LNCaP clone FGC (cell line): ENCODE measurements at regions not wholly inside any gene's neighbourhood (a gene's known extent, or its start where the extent isn't known, plus 50 kb on each side); places are given as distances from the start of the nearest gene placed in this dataset.

ENCODE experiments used
- DNase-seq: peaks from one replicate; pipeline ENCODE4 v3.0.0-alpha.2; 2011; ENCODE audit warnings: low read depth
- H3K4me3 ChIP-seq: 2 replicates; pipeline ENCODE4 v1.5.1; 2011; ENCODE audit warnings: mild to moderate bottlenecking, low read depth, low read length, control low read depth
- TF ChIP-seq, protein P1 (sequence below): IDR thresholded peaks from 2 replicates; pipeline ENCODE4 v1.5.1; 2012; ENCODE audit warnings: mild to moderate bottlenecking; ENCODE audit not compliant: control insufficient read depth, insufficient read depth; ENCODE audit errors: extremely low read depth

DNA sequence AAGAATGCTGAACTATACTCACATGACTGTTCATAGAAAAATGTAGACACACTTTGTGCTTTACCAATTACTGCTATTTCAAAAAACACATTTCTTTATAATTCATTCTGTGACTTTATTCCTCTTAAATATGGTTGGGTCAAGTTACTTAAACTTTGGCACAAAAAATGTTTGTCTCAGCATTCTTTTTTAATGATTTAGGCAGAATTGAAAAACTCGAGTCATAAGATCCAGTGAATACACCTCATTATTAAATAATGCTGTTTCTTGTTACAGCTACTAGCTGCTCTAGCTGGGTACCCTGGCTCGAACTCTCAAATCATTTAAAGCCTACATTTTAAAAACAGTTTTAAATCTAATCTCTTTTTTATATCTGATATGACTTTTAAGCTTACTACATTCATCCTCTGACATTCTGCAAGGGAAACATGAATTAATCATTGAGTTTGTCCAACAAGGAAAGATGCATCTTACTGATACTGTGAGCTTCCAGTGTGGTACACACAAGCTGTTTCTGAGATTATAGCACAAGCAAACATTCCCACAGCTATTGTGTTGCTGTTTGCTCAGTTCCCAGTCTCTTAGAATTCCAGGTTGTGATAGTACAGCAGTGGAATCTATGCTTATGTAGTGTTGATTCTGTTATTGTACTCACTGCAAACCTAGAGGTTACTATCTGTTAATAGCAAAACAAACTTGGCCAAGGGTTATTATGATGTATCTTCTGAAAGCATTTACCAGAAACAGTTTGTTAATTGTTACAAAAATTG, 746.5 kb downstream of the USP25 start:
- no peak for DNase-seq
- TF ChIP-seq, protein P1, sequence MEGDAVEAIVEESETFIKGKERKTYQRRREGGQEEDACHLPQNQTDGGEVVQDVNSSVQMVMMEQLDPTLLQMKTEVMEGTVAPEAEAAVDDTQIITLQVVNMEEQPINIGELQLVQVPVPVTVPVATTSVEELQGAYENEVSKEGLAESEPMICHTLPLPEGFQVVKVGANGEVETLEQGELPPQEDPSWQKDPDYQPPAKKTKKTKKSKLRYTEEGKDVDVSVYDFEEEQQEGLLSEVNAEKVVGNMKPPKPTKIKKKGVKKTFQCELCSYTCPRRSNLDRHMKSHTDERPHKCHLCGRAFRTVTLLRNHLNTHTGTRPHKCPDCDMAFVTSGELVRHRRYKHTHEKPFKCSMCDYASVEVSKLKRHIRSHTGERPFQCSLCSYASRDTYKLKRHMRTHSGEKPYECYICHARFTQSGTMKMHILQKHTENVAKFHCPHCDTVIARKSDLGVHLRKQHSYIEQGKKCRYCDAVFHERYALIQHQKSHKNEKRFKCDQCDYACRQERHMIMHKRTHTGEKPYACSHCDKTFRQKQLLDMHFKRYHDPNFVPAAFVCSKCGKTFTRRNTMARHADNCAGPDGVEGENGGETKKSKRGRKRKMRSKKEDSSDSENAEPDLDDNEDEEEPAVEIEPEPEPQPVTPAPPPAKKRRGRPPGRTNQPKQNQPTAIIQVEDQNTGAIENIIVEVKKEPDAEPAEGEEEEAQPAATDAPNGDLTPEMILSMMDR = no peak
- H3K4me3 ChIP-seq = no peak overlapping the region

DNA sequence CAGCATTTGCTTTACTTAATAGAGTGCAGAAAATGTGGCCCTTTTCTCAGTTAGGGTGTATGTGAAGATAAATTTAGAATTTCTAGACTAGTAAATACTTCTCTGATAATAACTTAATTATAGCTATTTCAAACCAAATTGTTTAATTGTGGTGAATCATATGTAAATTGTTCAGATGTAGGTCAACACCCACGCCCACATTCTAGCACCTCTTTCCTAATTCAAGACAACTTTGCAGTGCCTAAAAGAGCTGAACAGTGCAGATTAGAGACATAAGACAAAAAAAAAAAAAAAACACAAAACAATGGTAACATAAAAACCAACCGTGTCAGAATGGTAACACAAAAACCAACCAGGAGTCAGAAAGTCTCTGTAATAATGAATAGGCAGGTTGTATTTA, 758.3 kb downstream of the USP25 start:
- no peak for DNase-seq
- no peak overlapping the region for H3K4me3 ChIP-seq
- TF ChIP-seq, protein P1 = no peak

DNA sequence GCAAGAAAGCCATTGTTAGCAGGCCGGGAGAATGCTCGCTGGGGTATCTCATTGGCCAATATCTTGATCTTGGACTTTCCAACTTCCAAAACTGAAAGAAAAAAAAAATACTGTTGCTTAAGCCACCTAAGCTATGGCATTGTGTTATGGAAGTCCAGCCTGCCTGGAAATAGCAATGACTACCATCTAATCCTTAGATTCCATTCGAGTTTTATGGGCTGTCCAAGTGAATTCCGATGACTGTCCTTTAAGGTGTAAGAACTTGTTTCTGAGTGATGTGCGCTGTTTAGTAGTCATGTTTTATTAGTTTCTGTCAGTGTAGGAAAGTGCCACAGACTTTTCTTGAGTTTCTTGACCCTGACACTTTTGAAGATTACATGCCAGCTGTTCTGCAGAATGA, 762.6 kb downstream of the USP25 start:
- no peak for DNase-seq
- TF ChIP-seq, protein P1 = no peak
- no peak overlapping the region for H3K4me3 ChIP-seq

DNA sequence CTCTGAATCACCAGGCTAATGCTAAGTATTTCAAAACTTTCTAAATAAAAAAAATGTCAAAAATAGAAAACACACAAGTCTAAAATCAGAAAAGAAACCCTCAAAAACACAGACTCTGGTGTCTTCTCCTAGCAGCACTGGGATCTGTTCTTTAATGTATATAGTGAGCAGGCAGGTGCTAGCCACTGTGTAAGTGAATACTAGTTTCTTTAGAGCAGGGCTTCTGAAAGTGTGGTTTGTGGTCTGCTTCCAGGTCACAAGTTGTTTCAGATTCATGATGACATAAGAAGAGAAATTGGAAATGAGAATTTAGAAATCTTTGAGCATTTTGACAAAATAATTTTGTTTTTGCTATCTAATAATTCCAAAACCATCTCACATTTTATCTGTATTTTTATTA, 763.1 kb downstream of the USP25 start:
- no peak for DNase-seq
- TF ChIP-seq, protein P1 = no peak
- no peak overlapping the region for H3K4me3 ChIP-seq

DNA sequence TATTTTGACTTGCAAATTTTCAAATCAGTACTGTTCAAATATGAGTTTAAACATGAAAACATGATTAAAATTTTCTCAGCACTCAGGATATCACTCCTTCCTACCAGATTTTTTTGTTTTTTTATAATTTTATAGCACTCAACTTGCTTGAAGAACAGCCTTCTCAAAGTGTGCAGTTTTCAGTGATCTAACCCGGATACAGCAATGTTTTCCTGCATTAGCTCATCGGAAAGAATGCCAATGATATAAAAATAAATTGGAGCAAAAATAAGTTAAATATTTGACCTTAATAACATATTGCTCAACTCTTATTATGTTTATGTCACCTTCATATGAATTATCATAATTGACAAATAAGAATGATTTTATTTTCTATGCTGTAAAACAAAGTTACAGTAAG, 766.8 kb downstream of the USP25 start:
- DNase-seq = no peak
- TF ChIP-seq, protein P1 = no peak

DNA sequence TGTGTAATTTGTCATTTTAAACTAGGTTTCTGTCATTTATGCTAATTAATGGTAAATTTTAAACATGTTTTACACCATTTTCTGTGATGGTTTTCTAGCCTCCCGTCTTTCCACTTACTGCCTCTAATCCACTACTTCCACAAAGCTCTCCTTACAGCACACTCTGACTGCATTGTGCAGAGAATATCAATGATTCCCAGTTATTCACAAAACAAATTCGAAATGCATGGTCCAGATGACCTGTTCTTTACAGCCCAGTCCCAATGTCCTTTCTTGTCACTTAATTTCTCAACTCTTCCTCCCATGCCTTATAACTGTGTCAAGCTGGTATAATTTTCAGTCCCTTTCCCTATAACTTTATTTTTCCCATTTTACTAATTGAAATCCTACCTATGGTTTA, 770.5 kb downstream of the USP25 start:
- no peak for DNase-seq
- TF ChIP-seq, protein P1 = no peak
- no peak overlapping the region for H3K4me3 ChIP-seq

More for the DNA sequence above, 766.8 kb downstream of the USP25 start:
- H3K4me3 ChIP-seq = no peak overlapping the region

DNA sequence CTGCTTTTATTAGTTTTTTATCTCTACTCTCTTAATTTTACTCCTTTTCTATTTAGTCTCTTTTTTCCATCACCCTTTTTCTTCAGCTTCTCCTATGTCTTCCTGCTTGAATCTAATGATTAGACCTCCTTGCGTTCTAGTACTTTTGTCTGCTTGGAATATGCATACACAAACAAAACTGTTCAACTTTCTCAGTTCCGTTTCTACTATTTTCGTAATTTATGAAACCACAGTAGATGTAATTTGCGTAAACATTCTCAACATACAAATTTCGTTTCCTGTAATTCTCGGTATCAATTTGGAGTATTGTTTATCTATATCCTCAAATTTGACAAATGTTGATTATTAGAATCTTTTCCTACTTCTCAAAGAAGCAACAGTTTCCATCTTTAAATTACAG, 772.5 kb downstream of the USP25 start:
- TF ChIP-seq, protein P1 = no peak
- H3K4me3 ChIP-seq = no peak overlapping the region

More for the DNA sequence above, 772.5 kb downstream of the USP25 start:
- DNase-seq = no peak
